Caco-2 (cell line): ENCODE measurements at regions not wholly inside any gene's neighbourhood (a gene's known extent, or its start where the extent isn't known, plus 50 kb on each side); places are given as distances from the start of the nearest gene placed in this dataset.

Experiments
- BruUV-seq: library from RNA; stranded (reverse); fragments of 400-500 nt; replicated peaks from 2 replicates; lab custom pipeline; 2021; lab: Mats Ljungman, UMichigan
- CTCF ChIA-PET: fragments of 300-600 bp; sonication (Branson Sonifier 250); formaldehyde crosslinking; loops from one replicate; lab custom pipeline; 2022; ENCODE audit warnings: antibody characterized with exemption; lab: Charles Lee
- POLR2A ChIA-PET: fragments of 300-600 bp; sonication (Branson Sonifier 250); formaldehyde crosslinking; loops from one replicate; lab custom pipeline; 2022; ENCODE audit warnings: antibody characterized with exemption; lab: Charles Lee
- DNase-seq, 2 experiments: peaks; one replicate each; pipeline versions ENCODE4 v3.0.0 to v3.0.0-alpha.2; 2020 to 2022
- H3K27me3 ChIP-seq: replicated peaks from 2 replicates; pipeline ENCODE4 v1.6.0; 2011; ENCODE audit warnings: low read length; ENCODE audit not compliant: control insufficient read depth, insufficient read depth
- H3K36me3 ChIP-seq: 2 replicates; pipeline ENCODE4 v1.5.1; 2011; ENCODE audit warnings: low read length; ENCODE audit not compliant: control insufficient read depth, insufficient read depth
- H3K4me1 ChIP-seq: fragments of 250-450 bp; sonication (Bioruptor Pico); 2 replicates; pipeline ENCODE4 v1.5.1; 2020; ENCODE audit warnings: mild to moderate bottlenecking
- H3K4me3 ChIP-seq: 2 replicates; pipeline ENCODE4 v1.5.1; 2011; ENCODE audit warnings: low read depth, mild to moderate bottlenecking, control low read depth, low read length
- H3K9me3 ChIP-seq: fragments of 250-450 bp; sonication (Bioruptor Pico); 2 replicates; pipeline ENCODE4 v1.5.1; 2020; ENCODE audit warnings: mild to moderate bottlenecking, moderate library complexity
- H3K27ac Mint-ChIP-seq: one replicate; pipeline ENCODE4 v1.8.0; 2022; ENCODE audit warnings: mixed read lengths; ENCODE audit not compliant: unreplicated experiment
- H3K27me3 Mint-ChIP-seq: one replicate; pipeline ENCODE4 v1.8.0; 2022; ENCODE audit warnings: mixed read lengths; ENCODE audit not compliant: insufficient read depth, unreplicated experiment
- H3K36me3 Mint-ChIP-seq: one replicate; pipeline ENCODE4 v1.8.0; 2022; ENCODE audit warnings: mild to moderate bottlenecking, mixed read lengths; ENCODE audit not compliant: insufficient read depth, unreplicated experiment
- H3K4me1 Mint-ChIP-seq: one replicate; pipeline ENCODE4 v1.8.0; 2022; ENCODE audit warnings: low read depth, mixed read lengths; ENCODE audit not compliant: unreplicated experiment
- H3K4me3 Mint-ChIP-seq: one replicate; pipeline ENCODE4 v1.8.0; 2022; ENCODE audit warnings: mild to moderate bottlenecking, moderate library complexity, mixed read lengths; ENCODE audit not compliant: unreplicated experiment
- H3K9me3 Mint-ChIP-seq: one replicate; pipeline ENCODE4 v1.8.0; 2022; ENCODE audit warnings: mixed read lengths; ENCODE audit not compliant: unreplicated experiment
- CTCF ChIP-seq, 2 experiments: fragments of 200-600 bp in 1 of 2; IDR thresholded peaks; 1 replicate in 1 of 2; 2 replicates in 1 of 2; pipeline versions ENCODE4 v1.5.1 to v1.8.0; 2011 to 2022; ENCODE audit warnings: antibody characterized with exemption in 1 of 2, control low read depth in 1 of 2, inconsistent platforms in 1 of 2, low read depth in 1 of 2, low read length in 1 of 2, mild to moderate bottlenecking in 1 of 2, moderate library complexity in 1 of 2; ENCODE audit not compliant: insufficient read depth in 1 of 2, severe bottlenecking in 1 of 2, unreplicated experiment in 1 of 2
- intact Hi-C: fragments of 100-400 bp; cut with micrococcal nuclease; formaldehyde crosslinking; loops from one replicate; pipeline ENCODE4 v1.10.0; 2022; ENCODE audit not compliant: unreplicated experiment

DNA sequence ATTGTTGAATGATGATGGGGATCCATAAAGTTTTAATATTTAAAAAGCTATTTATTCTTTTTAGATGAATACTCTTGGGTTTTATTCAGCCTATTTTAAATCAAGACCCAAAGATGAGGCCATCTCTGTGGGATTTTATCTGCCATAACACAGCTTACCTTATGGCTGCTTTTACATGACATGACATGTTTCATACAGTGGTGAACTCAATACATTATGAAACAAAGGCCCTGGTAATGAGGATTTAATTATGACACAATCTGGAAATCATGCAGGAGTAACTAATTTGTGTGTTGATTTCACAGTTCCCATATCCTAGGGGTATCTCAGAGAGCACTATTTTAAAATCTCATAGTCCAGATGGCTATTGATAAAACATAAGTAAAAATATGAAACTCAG, 661.8 kb upstream of the FZD8 start:
- Mint-ChIP-seq H3K36me3 (no peaks in the 10 kb centered on the region), H3K9me3 (peaks cover 10% of the 10 kb centered on the region), H3K27ac (no peak overlapping the region), H3K4me3 (no peak overlapping the region), H3K4me1 (no peaks in the 10 kb centered on the region), H3K27me3 (peaks cover 8% of the 10 kb centered on the region)
- intact Hi-C loops: no loop called here
- H3K4me1 ChIP-seq: no peaks in the 10 kb centered on the region
- no peaks in the 10 kb centered on the region for H3K36me3 ChIP-seq
- no peak overlapping the region for H3K4me3 ChIP-seq
- H3K9me3 ChIP-seq: peaks cover 3% of the 10 kb centered on the region; the same call in 1 of the 2 replicates
- CTCF ChIA-PET: no interaction called here
- H3K27me3 ChIP-seq: no peaks in the 10 kb centered on the region
- TF ChIP-seq CTCF (IDR thresholded peaks at IDR 0.05; ENCODE audit: insufficient read depth in 1 of 2, low read depth in 1 of 2, low read length in 1 of 2, severe bottlenecking in 1 of 2, unreplicated experiment in 1 of 2): no peak
- POLR2A ChIA-PET: no interaction called here
- DNase-seq: no peak
- BruUV-seq: no TSS peak

DNA sequence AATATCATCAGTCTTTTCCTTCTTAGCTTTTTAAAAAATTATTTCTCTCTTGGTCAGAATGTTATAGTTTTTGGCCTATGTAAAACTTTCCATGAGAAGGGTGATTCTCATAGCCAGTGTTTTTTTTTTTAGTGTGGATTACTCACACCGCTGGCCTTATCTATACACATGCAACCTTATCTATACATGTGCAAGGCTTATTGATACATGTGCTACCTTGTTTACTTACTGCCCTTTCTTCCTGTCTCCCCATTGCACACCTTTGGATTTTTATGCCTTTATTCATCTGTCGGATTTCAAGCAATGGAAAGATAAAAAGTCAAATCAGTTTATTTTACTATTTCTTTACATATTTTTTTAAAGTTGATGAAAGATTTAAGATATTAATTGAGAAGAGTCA, 660.0 kb upstream of the FZD8 start:
- no peaks in the 10 kb centered on the region for H3K36me3 Mint-ChIP-seq
- intact Hi-C loops: no loop called here
- Histone ChIP-seq H3K4me3 (no peak overlapping the region), H3K27me3 (no peaks in the 10 kb centered on the region), H3K4me1 (no peaks in the 10 kb centered on the region), H3K36me3 (no peaks in the 10 kb centered on the region), H3K9me3 (peaks cover 3% of the 10 kb centered on the region; the same call in 1 of the 2 replicates)
- CTCF ChIA-PET: no interaction called here
- TF ChIP-seq CTCF (IDR thresholded peaks at IDR 0.05; ENCODE audit: insufficient read depth in 1 of 2, low read depth in 1 of 2, low read length in 1 of 2, severe bottlenecking in 1 of 2, unreplicated experiment in 1 of 2): no peak
- POLR2A ChIA-PET: no interaction called here
- no peaks in the 10 kb centered on the region for H3K4me1 Mint-ChIP-seq
- H3K27ac Mint-ChIP-seq: no peak overlapping the region
- H3K9me3 Mint-ChIP-seq: no peaks in the 10 kb centered on the region
- H3K27me3 Mint-ChIP-seq: peaks cover 3% of the 10 kb centered on the region
- no peak for DNase-seq
- H3K4me3 Mint-ChIP-seq: no peak overlapping the region
- BruUV-seq: no TSS peak

DNA sequence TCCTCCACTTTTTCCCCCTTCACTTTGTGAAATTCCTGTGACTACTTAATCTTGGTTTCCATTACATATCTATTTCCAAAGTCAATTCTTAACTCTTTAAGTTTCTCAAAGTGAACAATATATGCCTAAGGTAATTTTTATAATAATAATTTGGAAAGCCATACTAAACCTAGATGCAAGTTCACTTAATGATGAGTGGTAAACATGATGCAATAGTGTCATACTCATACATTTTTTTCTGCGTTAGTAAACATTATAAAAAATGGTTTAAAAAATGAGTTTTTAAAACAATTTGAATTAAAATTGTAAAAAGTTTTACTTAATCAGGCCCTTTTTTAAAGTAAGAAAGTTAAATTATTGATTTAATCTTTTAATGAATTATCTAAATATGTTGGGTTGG, 659.4 kb upstream of the FZD8 start:
- TF ChIP-seq CTCF (IDR thresholded peaks at IDR 0.05; ENCODE audit: insufficient read depth in 1 of 2, low read depth in 1 of 2, low read length in 1 of 2, severe bottlenecking in 1 of 2, unreplicated experiment in 1 of 2): no peak
- Mint-ChIP-seq H3K4me3 (no peak overlapping the region), H3K27ac (no peak overlapping the region), H3K36me3 (no peaks in the 10 kb centered on the region), H3K27me3 (peaks cover 3% of the 10 kb centered on the region), H3K4me1 (no peaks in the 10 kb centered on the region), H3K9me3 (no peaks in the 10 kb centered on the region)
- intact Hi-C loops: no loop called here
- DNase-seq: no peak
- H3K36me3 ChIP-seq: no peaks in the 10 kb centered on the region
- no TSS peak for BruUV-seq
- H3K4me1 ChIP-seq: no peaks in the 10 kb centered on the region
- CTCF ChIA-PET: no interaction called here
- no peak overlapping the region for H3K4me3 ChIP-seq
- no peaks in the 10 kb centered on the region; the same call in 1 of the 2 replicates for H3K9me3 ChIP-seq
- H3K27me3 ChIP-seq: no peaks in the 10 kb centered on the region
- POLR2A ChIA-PET: no interaction called here
